NAMALWA (cell line): ENCODE measurements at regions not wholly inside any gene's neighbourhood (a gene's known extent, or its start where the extent isn't known, plus 50 kb on each side); places are given as distances from the start of the nearest gene placed in this dataset.

ENCODE experiments used
- DNase-seq: peaks from one replicate; pipeline ENCODE4 v3.0.0-alpha.2; 2015; ENCODE audit warnings: low spot score

DNA sequence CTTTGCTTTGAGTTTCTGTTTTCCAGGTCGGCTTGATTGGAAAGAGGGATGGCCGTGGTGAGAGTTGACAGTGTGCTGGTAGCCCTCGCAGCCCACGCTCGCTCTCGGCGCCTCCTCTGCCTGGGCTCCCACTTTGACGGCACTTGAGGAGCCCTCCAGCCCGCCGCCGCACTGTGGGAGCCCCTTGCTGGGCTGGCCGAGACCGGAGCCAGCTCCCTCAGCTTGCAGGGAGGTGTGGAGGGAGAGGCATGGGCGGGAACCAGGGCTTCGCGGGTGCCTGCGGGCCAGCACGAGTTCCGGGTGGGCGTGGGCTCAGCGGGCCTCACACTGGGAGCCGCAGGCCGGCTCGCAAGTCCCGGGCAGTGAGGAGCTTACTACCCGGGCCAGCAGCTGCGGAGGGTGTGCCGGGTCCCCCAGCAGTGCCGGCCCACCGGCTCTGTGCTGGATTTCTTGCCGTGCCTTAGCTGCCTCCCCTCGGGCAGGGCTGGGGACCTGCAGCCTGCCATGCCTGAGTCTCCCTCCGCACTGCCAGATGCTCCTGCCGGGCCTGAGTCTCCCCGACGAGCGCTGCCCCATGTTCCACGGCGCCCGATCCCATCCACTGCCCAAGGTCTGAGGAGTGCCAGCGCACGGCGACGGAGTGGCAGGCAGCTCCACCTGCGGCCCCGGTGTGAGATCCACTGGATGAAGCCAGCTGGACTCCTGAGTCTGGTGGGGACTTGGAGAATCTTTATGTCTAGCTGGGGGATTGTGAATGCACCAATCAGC lies 166.4 kb upstream of the FAT1 start:
- no peak for DNase-seq

DNA sequence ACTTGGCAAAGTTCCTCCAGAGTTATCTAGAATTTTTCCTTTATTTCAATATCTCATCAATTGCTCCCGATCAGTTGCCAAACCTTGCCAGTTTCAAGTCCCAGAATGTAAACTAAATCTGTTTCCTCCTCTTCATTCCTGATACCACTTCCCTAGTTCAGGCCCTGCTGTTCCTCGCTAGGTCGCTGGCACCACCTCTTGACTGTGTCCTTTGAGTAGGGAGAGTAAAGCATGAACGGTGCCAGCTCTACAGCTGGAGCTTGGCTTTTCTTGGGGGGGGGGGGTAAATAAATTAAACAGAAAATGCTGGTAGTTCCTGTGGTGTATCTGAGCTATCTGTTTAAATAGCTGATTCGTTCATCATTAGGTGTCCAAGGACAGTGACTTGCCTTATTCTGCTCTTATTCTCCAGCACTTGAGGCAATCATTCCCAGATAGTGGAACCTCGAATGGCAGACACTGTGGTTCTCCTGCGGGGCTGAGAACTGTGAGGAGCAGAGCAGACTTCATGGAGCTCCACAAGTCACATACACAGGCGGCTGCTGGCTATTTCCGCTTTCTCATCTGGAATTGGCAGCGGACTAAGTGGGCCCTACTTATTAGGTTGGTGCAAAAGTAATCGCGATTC lies 168.3 kb upstream of the FAT1 start:
- DNase-seq, result no peak

DNA sequence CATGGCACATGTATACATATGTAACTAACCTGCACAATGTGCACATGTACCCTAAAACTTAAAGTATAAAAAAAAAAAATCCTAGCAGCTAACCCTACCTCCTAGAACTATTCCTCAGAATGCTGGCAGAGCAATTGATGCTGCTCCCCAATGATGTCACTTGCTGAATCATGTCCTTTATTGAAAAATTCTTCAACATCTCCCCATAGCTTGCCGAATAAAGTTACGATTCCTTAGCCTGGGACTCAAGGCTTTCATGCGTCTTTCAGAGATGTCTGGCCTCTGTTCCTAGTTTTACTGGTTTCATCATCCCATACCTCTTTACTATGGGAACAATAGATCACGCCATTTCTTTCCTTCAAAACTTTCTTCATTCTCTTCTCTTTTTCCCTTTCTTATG lies 174.7 kb upstream of the FAT1 start:
- DNase-seq, result no peak

DNA sequence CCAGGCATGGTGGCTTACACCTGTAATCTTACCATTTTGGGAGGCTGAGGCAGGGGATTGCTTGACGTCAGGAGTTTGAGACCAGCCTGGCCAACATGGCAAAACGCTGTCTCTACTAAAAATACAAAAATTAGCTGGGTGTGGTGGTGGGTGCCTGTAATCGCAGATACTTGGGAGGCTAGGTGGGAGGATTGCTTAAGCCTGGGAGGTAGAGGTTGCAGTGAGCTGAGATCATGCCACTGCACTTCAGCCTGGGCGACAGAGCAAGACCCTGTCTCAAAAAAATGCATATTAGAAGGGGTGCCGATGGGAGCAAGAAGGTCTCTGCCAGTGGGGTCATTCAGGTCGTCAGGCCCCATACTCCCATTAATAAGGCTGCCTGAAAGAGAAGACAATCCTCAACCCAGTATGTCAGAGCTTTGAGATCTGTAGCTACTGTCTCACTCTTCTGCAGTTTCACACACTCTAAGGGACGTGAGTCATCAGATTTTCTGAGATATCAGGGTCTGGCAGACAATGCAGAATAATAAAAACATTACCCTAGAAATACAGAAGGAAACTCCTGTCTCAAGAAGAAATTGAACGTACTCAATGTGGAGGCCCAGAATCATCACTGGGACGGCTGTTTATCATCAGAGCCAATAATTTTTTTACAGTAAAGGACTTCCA lies 176.7 kb upstream of the FAT1 start:
- no peak for DNase-seq

DNA sequence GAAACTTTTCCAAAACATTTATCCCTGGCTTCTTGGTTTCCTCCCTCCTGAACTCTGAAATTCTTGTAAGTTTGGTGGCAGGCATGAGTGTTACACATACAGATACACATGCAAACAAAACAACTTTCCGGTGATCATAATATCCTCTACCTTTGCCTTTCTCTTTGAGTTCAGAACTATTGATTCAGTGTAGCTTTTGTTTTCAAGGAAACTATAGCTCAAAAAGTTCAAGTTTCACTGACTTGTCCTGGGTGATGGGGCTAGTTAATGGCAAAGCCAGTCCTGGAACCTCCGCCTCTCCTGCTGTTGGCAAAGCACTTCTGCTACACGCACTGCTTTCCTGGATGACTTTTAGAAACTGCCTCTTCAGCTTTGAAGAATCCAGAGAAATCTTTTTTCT lies 177.3 kb upstream of the FAT1 start:
- DNase-seq, result no peak

DNA sequence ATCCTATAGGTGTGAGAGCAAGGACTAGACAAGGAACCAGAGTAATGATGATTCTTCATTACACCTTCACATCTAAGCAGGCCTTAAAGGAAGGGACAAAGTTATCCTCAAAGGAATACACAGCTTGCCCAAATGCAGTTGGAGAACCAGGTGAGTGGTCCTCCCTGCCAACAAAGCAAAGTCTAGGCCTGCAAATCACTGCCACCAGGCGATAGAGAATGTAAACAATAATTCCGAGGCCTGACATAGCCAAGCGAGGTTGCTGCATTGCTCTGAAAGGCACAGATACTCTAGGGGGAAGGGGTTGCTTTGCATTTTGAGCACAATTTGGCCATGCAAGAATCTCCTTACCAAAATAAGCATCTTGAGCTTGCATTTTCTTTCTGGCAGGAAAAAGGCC lies 178.2 kb upstream of the FAT1 start:
- DNase-seq, result no peak

DNA sequence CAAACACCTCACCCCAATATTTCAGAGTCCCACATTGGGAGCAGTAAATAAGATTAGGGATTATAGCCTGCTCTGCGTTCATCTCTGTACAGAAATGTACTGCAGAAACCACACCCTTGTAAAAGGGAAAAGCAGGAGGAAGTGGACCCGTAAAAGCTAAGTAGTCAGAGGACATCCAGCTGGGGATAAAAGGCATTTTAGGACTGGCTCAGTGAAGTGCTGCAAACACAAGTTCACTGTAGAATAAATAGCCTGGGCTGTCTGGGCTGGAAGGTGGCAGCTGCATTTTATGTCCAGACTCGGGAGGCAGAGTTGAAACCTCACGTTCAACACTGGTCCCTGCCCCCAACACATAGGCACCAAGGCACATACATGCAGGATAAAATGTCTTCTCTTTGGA lies 178.7 kb upstream of the FAT1 start:
- DNase-seq, result no peak

DNA sequence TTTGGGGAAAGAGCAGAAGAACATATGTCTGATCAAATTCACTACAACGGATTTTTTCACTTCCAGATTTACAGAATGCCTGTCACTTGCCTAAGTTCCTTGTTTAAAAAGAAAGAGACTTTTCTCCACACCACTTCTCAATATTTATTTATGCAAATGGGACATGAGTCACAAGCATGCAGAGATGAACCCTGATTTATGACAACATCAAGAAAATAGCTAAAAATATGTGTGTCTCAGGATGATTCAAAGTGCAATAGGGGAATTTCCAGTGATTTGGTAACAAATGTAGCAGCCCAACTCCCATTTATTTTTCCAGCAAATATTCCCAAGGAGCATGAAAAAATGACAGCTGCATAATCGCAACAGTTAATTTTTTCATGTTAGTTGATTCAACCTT lies 180.4 kb upstream of the FAT1 start:
- no peak for DNase-seq

DNA sequence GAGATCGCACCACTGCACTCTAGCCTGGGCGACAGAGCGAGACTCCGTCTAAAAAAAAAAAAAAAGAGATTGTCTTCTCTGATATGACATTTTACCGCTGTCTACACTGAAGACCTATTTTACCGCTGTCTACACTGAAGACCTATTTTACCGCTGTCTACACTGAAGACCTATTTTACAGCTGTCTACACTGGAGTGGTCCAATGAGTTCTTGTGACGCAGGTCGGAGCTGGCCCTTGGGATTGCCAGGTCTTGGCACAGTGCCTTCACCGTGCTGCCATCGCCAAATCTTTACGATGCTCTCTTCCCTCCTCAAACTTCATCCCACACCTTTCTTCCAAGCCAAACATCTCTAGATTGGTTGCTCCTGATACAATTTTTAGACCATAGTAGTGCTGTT lies 183.1 kb upstream of the FAT1 start:
- DNase-seq, result no peak

DNA sequence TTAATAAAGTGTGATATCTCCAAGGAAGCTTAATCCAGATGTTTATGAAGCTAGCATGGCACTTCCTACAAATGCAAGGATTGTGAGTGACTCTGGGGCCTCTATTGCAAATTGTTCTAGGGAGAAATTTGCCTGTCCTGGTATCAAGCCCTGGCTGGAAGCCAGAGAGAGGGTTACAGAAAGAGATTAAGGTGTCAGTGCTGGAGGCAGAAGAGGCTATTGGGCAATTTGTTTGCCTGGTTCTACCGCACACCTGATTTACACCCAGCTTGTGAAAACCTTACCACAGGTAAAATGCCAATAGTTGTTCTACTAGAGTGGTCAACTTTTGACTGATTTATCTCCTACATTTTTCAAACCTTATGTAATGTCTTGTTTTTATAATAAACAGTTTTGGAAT lies 186.7 kb upstream of the FAT1 start:
- DNase-seq, result no peak

DNA sequence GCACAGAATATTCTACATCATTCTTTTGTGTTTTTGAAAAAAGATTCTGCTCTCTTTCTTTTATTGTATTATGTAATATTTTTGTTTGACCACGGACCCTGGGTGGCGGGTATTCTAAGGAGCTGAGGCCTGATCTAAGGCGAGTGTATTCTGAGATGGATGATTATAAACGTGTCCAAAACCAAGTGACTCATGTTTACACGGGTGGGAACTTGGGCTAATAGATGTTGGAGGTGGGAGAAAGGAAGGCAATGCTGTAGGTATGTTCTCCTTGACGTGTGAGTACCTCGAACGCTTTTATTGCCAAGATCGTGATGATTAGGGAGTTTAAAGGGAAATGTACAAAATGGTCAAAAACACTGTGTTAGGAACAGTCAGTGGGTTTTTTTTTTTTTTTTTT lies 188.9 kb upstream of the FAT1 start:
- no peak for DNase-seq

DNA sequence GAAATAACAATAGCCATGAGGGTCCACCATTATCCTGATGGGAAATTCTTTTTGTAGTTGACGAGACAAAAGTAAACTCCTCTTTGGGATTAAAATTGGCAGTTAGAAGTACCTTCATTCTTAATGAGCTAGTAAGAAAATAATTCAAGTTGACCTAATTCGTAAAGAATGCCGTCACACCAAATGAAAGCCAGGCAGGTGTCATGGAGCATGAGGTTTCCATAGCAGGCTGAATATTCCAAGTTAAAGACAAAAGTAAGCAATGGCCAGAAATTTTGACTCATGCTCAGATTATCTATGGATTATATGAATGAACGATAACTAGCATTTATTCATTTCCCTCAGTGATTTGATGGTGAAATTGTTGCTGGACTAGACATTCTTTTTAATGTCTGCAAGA lies 192.2 kb upstream of the FAT1 start:
- no peak for DNase-seq

DNA sequence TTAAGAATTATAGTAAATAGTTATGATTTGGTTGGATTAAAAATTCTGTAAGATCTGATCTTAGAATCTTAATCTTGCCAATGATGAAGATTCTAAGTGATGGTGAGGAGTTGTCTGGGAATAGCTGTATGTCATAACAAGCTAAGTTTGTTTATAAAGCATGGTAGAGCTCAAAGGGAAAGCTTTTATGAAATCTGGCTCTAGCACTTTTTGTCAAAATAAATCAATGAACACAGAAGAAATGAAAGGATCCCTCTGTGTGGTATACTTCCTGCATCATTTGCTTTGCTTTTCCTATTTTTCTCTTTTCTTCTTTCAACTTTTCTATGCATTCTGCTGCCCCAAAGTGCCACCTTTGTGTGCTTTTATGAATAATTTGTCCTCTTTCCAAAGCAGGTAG lies 193.5 kb upstream of the FAT1 start:
- DNase-seq, result no peak

DNA sequence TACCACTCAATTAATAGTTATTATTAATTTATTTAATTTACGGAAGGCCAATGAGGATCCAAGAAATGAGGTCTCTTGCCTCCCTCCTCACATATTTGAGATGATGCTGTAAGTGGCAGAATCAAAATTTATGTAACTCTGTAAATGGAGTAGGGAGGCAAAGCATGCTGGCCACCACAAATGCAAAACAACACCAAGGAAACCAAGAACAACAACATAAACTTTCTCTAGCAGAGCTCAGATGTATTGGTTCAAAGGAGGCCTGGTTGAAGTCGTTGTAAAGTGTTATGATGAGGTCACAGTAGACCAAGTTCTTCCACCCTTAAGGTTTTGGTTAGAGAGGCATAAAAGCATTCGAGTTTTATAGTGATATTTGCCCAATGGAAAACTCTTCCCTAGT lies 194.8 kb upstream of the FAT1 start:
- no peak for DNase-seq

DNA sequence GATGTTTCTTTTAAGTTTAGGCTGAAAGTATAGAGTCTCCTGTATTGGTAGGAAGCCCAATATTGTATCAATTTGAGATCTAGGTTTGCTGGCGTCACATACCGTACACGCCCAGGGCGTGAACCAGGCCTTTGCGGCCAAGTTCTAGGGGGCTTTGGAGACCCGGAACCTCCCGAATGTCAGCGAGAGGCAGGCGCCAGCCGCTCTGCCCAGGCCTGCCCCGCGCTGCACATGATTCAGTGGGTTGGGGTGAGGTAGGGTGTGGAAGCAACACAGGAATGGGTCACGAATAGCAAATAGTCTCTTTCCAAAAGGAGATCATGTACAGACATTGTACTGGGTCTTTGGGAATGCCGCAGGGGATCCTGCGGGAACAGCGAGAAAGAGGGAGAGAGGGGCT lies 195.7 kb upstream of the FAT1 start:
- no peak for DNase-seq

DNA sequence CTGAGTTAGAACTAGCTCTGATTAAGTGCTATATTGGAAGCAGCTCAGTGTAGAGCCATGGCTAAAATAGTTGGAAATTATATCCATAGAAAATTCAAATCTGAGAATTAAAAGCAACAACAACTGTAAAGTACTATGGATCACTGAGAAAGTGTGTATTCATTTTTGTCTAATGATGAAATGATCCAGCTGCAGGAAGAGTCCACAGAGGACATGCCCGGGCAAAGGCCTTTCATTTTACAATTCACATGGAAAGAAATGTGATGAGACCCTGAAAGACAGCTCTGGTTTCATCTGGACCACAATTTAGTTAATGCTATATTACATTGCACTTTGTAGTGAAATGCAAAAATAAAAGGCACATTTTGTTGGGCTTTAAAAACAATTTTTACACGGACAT lies 196.8 kb upstream of the FAT1 start:
- DNase-seq, result no peak

DNA sequence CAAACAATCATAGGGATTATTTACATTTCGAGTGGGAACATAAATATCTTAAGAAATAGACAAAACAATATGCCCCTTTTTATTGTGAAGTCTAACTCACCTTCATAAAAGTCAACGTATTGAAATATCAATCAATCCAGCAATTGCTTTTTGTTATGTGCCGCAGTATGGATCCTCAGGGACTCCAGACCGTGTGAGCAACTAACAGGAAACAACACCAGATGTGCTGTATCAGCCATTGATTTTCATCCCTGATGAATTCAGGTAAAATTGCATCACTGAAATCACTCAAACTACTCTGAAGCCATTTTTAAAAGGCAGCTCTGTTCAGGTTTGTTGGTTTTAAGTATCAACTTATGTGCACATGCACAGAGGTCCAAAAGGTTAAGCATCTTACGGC lies 197.3 kb upstream of the FAT1 start:
- no peak for DNase-seq

DNA sequence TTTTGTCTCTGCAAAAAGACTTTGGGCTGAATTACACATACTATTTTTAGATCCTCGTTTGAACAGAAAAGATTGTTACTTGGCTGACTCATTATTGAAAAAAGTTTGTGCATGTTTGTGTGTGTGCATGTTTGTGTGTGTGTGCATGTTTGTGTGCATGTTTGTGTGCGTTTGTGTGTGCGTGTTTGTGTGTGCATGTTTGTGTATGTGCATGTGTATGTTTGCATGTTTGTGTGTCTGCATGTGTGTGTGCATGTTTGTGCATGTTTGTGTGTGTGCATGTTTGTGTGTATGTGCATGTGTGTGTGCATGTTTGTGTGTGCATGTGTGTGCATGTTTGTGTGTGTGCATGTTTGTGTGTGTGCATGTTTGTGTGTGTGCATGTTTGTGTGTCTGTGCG lies 201.1 kb upstream of the FAT1 start:
- no peak for DNase-seq

DNA sequence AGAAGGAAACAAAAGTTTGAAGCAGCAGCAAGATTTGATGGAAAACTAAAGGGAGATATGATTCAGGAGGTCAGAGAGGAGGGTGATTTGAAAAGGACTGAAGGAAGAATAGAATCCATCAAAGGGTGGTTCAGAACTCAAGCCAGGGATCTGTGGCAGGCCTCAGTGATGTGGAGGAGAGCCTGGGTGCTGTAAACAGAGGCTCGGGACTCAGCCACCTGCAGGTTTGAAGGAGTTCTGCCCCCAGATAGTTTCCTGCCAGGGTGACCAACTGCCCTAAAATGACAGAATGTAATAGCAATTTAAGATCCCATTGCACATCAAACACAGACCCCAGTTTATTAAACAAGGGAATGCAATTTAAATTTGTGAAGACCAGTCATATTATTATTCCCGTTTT lies 204.0 kb upstream of the FAT1 start:
- no peak for DNase-seq

DNA sequence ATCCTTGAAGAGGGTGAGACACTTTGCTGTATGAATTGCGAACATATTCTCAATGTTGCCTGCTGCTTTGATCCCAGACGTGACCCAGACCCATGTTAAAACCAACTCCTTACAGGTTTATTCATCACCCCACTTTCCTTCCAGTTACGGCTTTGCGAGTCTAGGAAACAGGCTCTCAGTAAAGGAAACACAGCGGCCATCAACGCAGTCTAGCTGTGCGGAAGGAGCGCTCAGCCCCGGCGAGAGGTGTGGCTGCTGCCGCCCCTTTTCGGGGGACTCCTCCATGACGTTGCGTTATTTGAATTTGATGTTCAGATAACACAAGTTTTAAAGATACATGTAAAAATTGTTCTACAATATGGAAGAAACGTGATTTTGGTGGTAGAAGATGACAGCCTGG lies 206.4 kb upstream of the FAT1 start:
- DNase-seq, result no peak

DNA sequence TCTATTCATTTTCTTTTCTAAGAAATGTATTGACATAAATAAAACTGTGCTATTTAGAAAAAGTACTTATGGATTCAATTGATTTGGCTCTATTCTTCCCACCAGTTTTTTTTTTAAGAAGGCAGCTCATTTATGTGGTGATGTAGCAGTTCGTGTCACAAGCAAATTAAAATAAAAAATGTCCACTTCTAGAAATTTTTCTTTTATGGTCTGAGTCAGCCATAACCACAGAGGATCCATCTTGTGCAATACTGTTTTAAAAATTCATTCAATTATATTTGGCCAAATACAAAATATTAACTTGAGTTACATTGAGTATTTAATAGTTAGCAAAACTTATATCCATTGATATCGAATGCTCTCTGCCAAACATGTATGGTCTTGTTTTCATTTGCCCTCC lies 207.9 kb upstream of the FAT1 start:
- no peak for DNase-seq

DNA sequence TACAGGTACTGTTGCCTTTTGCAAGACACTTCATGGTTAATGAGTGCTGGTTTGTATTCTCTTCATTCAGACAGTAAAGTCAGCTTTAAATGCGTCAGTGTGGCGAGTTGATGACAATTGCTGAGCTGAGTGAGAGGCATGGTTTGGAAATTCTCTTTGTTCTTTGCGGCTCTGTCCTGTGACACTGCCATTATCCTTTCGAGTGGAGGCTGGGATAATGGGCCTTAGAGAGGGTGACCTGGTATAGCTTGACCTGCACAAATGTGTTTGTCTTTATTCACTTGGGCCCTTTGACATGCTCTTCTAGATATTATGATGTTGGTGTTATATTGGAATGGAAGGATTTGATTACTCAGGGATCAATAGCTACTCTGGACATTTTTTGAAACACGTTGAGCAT lies 208.5 kb upstream of the FAT1 start:
- DNase-seq, result no peak

DNA sequence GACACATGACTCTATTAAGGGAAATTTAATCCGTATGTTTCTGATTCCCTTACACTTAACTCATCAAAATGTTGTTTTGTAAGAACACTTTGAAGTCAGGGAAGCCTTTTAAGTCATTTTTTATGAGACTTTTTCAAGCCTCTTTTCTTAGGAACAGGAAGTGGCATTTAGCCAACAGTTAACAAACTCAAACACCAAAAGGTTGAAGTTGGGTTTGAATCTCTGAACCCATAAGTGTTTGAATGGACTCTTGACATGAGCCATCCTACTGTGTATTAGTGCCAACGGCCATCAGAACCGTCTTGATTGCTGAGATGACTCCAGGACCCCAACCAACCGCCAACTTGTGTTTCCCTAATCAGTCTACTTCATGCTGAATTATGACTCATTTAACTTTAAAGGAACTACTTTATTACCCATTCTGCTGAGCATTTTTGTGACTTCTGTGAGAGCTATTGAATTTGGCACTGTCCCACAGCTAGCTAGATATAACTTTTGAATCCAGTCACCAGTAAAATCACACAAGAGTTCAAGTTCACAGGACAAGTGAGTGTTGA lies 209.1 kb upstream of the FAT1 start:
- DNase-seq, result no peak
